HEK293T (cell line): ENCODE measurements at regions not wholly inside any gene's neighbourhood (a gene's known extent, or its start where the extent isn't known, plus 50 kb on each side); places are given as distances from the start of the nearest gene placed in this dataset.

ENCODE experiments used
- HDGF ChIP-seq: fragments of 450-650 bp; IDR thresholded peaks from 2 replicates; pipeline ENCODE4 v1.6.1; 2017; ENCODE audit warnings: antibody characterized with exemption, borderline replicate concordance
- NFRKB ChIP-seq: fragments of 450-650 bp; IDR thresholded peaks from 2 replicates; pipeline ENCODE4 v1.6.1; 2016; ENCODE audit warnings: mild to moderate bottlenecking, moderate library complexity
- TARDBP ChIP-seq: fragments of 450-650 bp; IDR thresholded peaks from 2 replicates; pipeline ENCODE4 v1.6.1; 2016

- no peak for TF ChIP-seq NFRKB
- TF ChIP-seq TARDBP: no peak
- no peak for TF ChIP-seq HDGF
These were observed 94.1 kb upstream of the NECTIN1 start for GRCh38 chr11:119823077-119823476.
